Kidney (tissue), 13 donors: ENCODE measurements at regions not wholly inside any gene's neighbourhood (a gene's known extent, or its start where the extent isn't known, plus 50 kb on each side); places are given as distances from the start of the nearest gene placed in this dataset.
A peak's percentile ranks its signal among the peaks of the same experiment; 100 is the strongest.

Experiments used
- DNase-seq, 5 donors: peaks; one replicate each; pipeline ENCODE4 v3.0.0-alpha.2; 2013 to 2020
- FAIRE-seq: peaks from 2 replicates; lab custom pipeline; 2012; peaks lifted over from hg19 to GRCh38; lab: Jason Lieb, UNC
- H3K27ac ChIP-seq, 2 donors: one replicate each; pipeline ENCODE4 v1.7.0; 2013; ENCODE audit warnings: low read depth in 2 of 2, low read length in 2 of 2, inconsistent platforms in 1 of 2
- H3K27me3 ChIP-seq: one replicate; pipeline ENCODE4 v1.7.1; 2013; ENCODE audit warnings: low read length, inconsistent platforms; ENCODE audit not compliant: control insufficient read depth, insufficient read depth
- H3K36me3 ChIP-seq, 3 donors: one replicate each; pipeline versions ENCODE4 v1.7.0 to v1.7.1; 2013; ENCODE audit warnings: low read length in 3 of 3, control low read depth in 1 of 3, inconsistent platforms in 1 of 3; ENCODE audit not compliant: insufficient read depth in 3 of 3, control insufficient read depth in 2 of 3
- H3K4me1 ChIP-seq, 3 donors: one replicate each; pipeline versions ENCODE4 v1.7.0 to v1.7.1; 2013; ENCODE audit warnings: low read length in 3 of 3, inconsistent platforms in 1 of 3, low read depth in 1 of 3; ENCODE audit not compliant: control insufficient read depth in 2 of 3, insufficient read depth in 2 of 3
- H3K4me3 ChIP-seq, 3 donors: one replicate each; pipeline versions ENCODE4 v1.7.0 to v1.8.1; 2013; ENCODE audit warnings: low read length in 3 of 3, control low read depth in 1 of 3, inconsistent platforms in 1 of 3
- H3K9ac ChIP-seq, 3 donors: one replicate each; pipeline versions ENCODE4 v1.7.0 to v1.7.1; 2013; ENCODE audit warnings: low read length in 3 of 3, control low read depth in 1 of 3, inconsistent platforms in 1 of 3
- H3K9me3 ChIP-seq, 3 donors: one replicate each; pipeline versions ENCODE4 v1.7.0 to v1.7.1; 2013; ENCODE audit warnings: low read length in 3 of 3, control low read depth in 1 of 3, inconsistent platforms in 1 of 3; ENCODE audit not compliant: control insufficient read depth in 2 of 3, insufficient read depth in 1 of 3
- CTCF ChIP-seq: IDR thresholded peaks from 3 replicates; pipeline ENCODE4 v1.5.1; 2012; ENCODE audit warnings: mild to moderate bottlenecking, moderate library complexity, borderline replicate concordance; ENCODE audit not compliant: insufficient read depth; ENCODE audit errors: extremely low read depth
- intact Hi-C: fragments of 100-400 bp; cut with DNase I; formaldehyde crosslinking; loops from one replicate; pipeline ENCODE4 v1.11.1; 2022
- donor health status: control.
- donor health status: control.
- donor health status: control.
- donor health status: control.
- donor health status: control.
- donor health status: DM: yes; HTN: yes; CAD: no.
- donor health status: Normal renal cell carcinoma (clear cell type).

- Histone ChIP-seq H3K27me3 (no peaks in the 10 kb centered on the region), H3K27ac (no peak overlapping the region), H3K9me3 (no peaks in the 10 kb centered on the region), H3K4me1 (peaks cover 0 to 3% (median 0%) of the 10 kb centered on the region in 3 donors), H3K9ac (no peak overlapping the region), H3K36me3 (no peaks in the 10 kb centered on the region), H3K4me3 (no peak overlapping the region)
- FAIRE-seq: peak; percentile 46
- intact Hi-C loops: no loop called here
- no peak for TF ChIP-seq CTCF
- no peak for DNase-seq
Measured at GRCh38 chr6:113015249-113015648, 668.1 kb downstream of the RFPL4B start.

GRCh38 chr6:113017353-113017752 lies 670.2 kb downstream of the RFPL4B start:
- no peak overlapping the region for H3K4me3 ChIP-seq
- intact Hi-C loops: no loop called here

GRCh38 chr6:113018351-113019151 lies 671.4 kb downstream of the RFPL4B start:
- intact Hi-C loops: no loop called here
- FAIRE-seq (peak; percentile 30), DNase-seq (peak in 3 of 5 donors; percentile 15 to 67 (median 31))
- no peak overlapping the region for H3K9ac ChIP-seq
- no peaks in the 10 kb centered on the region for H3K27me3 ChIP-seq
- no peaks in the 10 kb centered on the region for H3K4me1 ChIP-seq
- H3K9me3 ChIP-seq: no peaks in the 10 kb centered on the region
- H3K4me3 ChIP-seq: no peak overlapping the region
- H3K36me3 ChIP-seq: no peaks in the 10 kb centered on the region
- H3K27ac ChIP-seq: no peak overlapping the region
- TF ChIP-seq CTCF: no peak

More at GRCh38 chr6:113017353-113017752, 670.2 kb downstream of the RFPL4B start:
- no peaks in the 10 kb centered on the region for H3K36me3 ChIP-seq
- H3K27ac ChIP-seq: no peak overlapping the region
- no peak overlapping the region for H3K9ac ChIP-seq
- no peaks in the 10 kb centered on the region for H3K4me1 ChIP-seq
- no peaks in the 10 kb centered on the region for H3K27me3 ChIP-seq
- H3K9me3 ChIP-seq: no peaks in the 10 kb centered on the region
- no peak for TF ChIP-seq CTCF
- FAIRE-seq (no peak), DNase-seq (no peak)
